ENCODE measurements at regions not wholly inside any gene's neighbourhood (a gene's known extent, or its start where the extent isn't known, plus 50 kb on each side); places are given as distances from the start of the nearest gene placed in this dataset.

- no peak overlapping the region for H3K4me3 ChIP-seq (replicated peaks; ENCODE audit: low read depth, low read length)
- DNase-seq (ENCODE audit: extremely low read depth, low read depth): no peak
- TF ChIP-seq CTCF (IDR thresholded peaks at IDR 0.05; ENCODE audit: low read depth, low read length, missing control alignments): no peak
These were observed 459.7 kb upstream of the SEMA3A start for GRCh38 chr7:84654273-84654672.

GRCh38 chr7:84651876-84652275 lies 457.3 kb upstream of the SEMA3A start:
- TF ChIP-seq CTCF (IDR thresholded peaks at IDR 0.05; ENCODE audit: low read depth, low read length, missing control alignments): no peak
- H3K4me3 ChIP-seq (replicated peaks; ENCODE audit: low read depth, low read length): no peak overlapping the region
- no peak for DNase-seq (ENCODE audit: extremely low read depth, low read depth)

- no peak for TF ChIP-seq CTCF (IDR thresholded peaks at IDR 0.05; ENCODE audit: low read depth, low read length, missing control alignments)
- H3K4me3 ChIP-seq (replicated peaks; ENCODE audit: low read depth, low read length): no peak overlapping the region
- DNase-seq (ENCODE audit: extremely low read depth, low read depth): peak; percentile 42
These were observed 453.5 kb upstream of the SEMA3A start for GRCh38 chr7:84647797-84648757.

- TF ChIP-seq CTCF (IDR thresholded peaks at IDR 0.05; ENCODE audit: low read depth, low read length, missing control alignments): no peak
- DNase-seq (ENCODE audit: extremely low read depth, low read depth): no peak
- H3K4me3 ChIP-seq (replicated peaks; ENCODE audit: low read depth, low read length): no peak overlapping the region
These were observed 448.0 kb upstream of the SEMA3A start for GRCh38 chr7:84642611-84643010.

- H3K4me3 ChIP-seq (replicated peaks; ENCODE audit: low read depth, low read length): no peak overlapping the region
- no peak for DNase-seq (ENCODE audit: extremely low read depth, low read depth)
- no peak for TF ChIP-seq CTCF (IDR thresholded peaks at IDR 0.05; ENCODE audit: low read depth, low read length, missing control alignments)
These were observed 446.0 kb upstream of the SEMA3A start for GRCh38 chr7:84640637-84641036.

GRCh38 chr7:84638339-84638697 lies 443.7 kb upstream of the SEMA3A start:
- no peak overlapping the region for H3K4me3 ChIP-seq (replicated peaks; ENCODE audit: low read depth, low read length)
- TF ChIP-seq CTCF (IDR thresholded peaks at IDR 0.05; ENCODE audit: low read depth, low read length, missing control alignments): no peak
- no peak for DNase-seq (ENCODE audit: extremely low read depth, low read depth)

Data from HFF-Myc (cell line).